DMS79 treated with DMSO at 0.1 percent for 48 hours (cell line): ENCODE measurements at regions not wholly inside any gene's neighbourhood (a gene's known extent, or its start where the extent isn't known, plus 50 kb on each side); places are given as distances from the start of the nearest gene placed in this dataset.
"Not testable (repeated sequence)": the region's sequence is repeated elsewhere in the genome, so short reads cannot be mapped to it uniquely, and the experiment has no call there.

ENCODE experiments used
- DNase-seq: peaks from one replicate; lab custom pipeline; 2025; lab: John Stamatoyannopoulos, UW

DNA sequence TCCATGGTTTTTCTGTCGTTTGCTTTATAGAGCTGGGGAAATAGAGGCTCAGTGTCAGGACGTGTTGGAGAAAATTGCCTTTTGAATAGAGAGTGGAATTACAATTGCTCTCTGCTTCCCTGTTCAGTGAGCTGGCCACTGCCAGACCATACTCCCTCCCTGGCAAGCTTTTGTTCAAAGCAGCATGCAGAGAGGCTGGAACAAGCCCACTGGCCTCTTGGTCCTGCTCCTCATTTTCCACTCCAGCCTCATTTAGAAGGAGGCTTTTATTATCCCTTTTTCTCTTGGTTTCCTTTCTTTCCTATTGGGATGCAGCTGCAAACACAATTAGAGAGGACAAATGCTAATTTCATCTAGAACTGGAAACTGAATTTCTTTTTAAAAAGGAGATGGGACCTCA is 302.2 kb upstream of the PODXL start:
- no peak for DNase-seq

DNA sequence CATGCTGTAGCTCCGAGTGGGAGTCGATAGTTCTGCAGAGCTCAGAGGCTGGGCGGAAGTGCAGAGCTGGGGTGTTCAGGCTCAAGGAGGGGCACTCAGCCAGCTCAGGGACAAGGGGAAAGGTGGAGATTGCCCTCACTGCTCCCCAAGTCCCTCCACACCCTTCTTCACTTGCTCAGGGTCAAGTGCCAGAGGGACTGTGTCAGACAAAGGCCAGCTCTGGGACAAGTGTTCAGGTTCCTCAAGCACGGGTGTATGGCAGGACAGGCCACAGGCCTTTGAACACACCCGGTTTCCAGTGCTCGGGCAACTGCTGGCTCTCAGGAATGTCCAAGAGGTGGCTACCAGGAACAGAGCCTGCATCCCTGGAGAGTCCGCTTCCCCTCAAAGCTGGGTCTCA is 293.0 kb upstream of the PODXL start:
- no peak for DNase-seq

DNA sequence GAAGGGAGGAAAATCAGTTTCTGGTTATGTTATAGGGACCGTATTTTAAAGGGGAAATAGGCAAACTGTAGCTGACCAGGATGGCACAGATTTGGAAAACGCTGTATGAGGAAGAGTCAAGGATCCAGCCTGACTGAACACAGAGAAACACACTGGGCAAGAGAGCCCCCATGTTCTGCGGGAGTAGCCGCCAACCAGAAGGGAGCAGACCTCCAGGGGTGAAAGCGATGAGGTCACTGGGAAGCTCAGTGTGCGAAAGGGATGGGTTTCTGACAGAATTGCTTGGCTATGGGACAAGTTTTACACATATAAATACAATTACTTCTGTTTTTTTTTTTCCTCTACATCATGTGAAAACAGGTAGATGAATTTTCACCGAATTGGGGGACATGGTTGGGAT is 291.6 kb upstream of the PODXL start:
- DNase-seq: no peak

DNA sequence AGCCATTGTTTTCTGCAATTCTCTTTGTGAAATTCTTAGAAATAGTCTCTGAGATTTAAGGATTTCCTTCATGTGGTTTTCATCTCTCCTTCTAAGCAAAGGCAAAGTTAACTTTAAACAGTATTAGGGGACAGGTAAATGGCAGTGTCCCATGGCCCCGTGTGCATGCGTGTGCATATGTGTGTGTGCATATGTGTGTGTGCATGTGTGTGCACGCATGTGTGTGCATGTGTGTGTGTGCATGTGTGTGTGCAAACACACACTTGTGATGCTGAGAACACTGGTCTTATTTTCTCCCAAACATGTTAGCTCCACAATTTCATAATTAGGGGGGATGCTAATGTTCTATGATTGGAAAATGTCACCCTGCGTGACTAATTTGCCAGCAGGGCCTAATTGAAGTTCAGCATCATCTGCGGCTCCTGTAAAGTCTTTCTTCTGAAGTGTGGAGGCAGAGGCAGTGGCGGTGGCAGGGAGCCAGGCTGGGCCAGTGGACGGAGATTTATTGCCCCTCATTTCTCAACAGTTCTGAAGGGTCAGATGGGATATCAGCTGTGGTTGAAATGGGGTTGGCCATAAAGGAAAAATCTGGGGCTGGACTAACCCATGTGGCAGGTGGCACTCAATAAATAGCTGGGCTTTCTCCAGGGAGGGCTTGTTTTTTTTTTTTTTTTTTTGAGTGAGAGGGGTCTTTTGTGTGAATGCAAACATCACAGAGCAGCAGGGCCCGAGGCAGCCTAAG is 289.3 kb upstream of the PODXL start:
- DNase-seq: peak; percentile 80

DNA sequence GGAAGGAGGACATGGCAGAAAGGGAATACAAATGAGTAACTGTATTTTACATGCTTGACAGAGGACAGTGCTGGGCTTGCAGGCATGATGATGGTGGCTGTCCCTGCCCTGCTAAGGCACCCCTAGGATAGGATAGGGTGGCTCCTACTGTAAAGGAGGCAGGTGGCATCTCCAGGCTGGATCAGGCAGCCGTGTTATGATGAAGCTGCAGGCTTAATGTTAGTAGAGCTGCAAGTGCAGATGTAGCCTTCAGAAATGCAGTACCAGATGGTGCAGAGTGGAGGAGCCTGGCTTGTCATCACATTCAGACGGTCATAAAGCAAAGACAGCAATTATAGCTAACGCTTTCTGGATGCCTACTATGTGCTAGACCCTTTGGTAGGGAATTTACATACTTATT is 287.9 kb upstream of the PODXL start:
- no peak for DNase-seq

DNA sequence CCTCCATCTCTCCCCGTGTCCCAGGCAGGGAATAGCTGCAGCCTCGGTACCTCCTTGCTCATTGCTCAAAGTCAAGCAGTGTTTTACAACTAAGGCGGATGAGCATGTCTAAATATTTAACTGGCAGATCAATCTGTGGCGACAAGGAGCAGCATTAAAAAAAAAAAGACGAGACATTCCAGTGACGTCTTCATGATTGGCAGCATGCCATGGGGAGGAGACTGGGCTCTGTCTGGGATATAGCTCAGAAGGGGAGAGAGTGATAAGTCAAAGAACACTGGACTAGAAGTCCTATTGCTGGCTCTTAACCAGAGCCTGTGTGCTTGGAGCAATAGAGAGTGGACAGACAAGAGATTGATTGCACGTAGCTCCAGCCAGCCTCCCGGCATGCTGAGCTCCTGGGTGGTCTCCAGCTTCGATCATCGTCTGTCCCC is 287.5 kb upstream of the PODXL start:
- DNase-seq: no peak

DNA sequence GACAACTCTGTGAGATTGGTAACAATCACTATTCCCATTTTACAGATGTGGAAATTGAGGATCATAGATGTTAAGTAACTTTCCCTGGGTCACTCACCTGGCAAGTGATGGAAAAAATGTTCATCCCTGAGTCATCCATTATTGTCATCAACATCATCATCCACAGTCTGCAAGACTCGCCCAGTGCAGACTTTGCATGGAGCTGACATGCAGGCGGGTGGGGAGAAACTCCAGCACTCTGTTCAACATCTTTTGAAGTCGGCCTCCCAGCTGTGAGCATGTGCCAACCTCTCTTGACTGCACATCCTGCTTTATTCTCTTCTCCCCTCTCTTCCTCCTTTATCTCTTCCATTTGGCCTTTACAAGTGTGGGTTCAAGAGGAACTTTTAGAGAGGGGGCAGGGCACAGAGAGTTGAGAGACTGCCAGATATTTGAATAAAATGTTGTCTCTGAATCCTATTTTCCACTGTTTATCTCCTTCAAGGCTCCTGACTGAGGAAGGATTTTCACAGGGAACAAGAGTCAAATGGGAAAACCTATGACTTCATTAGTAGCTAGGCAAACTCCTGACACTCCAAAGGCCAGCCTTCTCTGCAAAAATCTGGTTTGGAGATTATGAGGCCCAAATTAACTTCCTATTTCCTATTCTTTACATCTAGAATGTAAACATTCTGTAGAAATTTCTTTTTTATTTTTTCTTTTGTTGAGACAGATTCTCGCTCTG is 283.7 kb upstream of the PODXL start:
- no peak for DNase-seq

DNA sequence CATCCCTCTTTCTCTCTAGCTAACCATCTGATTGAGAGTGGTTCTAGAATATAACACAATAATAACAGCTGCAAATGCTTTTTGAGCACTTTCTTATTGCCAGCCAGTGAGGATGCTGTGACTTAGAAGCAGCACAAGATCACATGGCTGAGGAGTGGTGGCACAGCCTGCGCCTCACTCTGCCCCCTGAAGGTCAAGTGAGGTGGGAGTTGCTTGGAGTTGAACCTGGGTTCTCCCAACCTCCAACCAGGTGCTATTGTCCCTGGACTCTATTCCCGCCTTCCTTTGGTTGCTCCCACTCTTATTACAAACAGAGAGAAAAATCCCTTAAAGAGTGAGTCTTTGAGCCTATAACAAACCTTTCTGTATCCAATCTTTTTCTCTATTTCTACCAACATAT is 280.3 kb upstream of the PODXL start:
- peak; percentile 92 for DNase-seq

DNA sequence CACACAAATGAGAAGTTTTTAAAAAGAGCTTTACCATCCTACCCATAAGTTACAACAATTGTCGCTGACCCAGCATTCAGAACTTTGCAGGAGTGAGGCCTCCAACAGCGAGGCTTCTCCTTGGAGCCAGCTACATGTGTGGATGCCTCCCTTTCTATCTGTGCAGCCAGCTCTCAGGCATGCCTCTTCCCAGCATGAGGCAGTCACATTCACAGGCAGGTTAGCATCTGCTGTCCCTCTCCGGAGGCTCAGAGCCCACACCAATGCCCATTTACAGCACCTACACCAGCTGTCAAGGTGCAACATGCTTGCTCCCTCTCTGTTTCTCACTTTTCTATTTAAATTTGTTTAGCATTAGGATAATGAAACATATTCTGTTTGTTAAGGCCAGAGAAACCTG is 278.7 kb upstream of the PODXL start:
- no peak for DNase-seq

DNA sequence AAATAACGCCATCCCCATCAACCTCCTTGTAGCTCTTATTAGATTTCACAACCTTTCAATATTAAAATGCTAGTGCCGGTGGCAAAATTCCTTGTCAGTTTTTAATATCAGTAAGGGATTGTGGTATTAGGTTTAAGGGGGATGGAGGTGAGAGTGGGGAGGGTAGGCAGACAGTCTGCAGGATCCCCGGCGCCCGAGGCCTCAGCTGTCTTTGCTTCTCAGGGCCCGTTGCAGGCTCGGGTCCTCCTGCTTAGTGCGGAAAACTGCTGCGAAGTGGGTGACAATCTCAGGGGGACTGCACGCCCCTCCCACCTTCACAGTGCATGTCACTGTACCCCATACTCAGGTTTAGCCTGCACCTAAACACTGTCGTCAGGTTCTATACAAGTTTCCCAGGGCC is 274.3 kb upstream of the PODXL start:
- DNase-seq: no peak

DNA sequence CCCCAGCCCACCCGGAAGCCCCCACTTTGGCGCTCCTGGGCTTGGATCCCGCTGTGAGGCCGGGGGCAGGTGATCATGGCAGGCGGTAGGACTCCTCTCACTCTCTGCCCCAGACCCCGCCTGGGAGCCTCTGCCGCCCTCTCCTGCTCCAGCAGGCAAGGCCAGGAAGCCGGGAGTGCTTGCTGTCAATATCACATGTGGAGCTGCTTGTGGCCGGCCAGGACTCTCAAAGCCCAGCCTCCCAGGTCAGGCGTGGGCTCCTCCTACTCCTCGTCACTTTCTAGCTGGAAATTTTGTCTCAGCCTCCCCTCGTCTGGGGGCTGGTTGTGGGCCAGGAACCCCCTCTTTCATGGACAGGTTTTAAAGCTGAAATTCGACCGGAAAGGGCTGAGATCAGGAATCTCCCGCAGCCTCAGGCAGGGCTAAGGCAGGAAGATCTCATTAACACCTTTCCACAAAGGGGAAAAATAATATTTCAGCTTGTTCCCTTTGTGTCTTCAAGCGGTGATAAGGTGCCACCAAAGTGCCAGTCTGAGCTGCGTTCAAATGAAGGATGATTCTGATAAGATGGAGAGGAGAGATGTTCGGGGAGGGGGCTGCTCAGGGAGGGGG is 273.6 kb upstream of the PODXL start:
- no peak for DNase-seq

DNA sequence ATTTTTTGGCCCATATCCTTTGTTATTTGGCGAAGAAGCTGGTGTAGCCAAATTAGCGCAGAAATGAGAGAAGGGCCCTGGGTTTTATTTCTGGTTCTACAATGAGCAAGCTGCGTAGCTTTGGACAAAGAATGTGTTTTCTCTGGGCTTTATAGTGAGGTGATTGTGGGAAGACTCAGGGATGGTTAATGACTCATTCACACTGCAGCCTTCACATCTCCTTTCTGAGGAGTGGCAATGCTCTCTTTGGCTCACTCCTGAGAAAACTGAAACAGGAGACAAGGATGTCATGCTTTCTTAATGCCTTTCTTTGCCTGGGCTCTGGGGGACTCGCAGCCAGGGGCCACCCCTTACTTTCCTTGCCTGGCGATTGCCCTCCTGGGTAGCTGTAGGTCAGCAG is 271.0 kb upstream of the PODXL start:
- no peak for DNase-seq

DNA sequence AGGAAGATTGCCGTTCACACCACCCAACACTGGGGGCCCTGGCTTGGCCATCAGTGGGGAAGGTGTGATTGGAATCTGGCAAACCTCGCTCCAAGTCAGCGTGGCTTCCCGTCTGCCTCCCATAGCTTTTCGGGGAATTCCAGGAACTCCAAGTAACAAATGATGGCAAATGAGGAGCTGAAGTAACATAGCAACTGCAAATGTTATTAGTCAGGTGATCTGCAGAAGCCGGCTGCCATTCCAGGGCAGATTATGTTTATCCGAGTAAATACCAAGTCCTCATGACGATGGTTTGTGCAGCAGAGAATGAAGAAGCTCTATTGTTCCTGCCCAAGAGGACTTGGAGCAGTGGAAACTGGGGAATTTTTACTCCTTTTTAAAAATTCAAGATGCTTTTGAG is 270.5 kb upstream of the PODXL start:
- DNase-seq: no peak

DNA sequence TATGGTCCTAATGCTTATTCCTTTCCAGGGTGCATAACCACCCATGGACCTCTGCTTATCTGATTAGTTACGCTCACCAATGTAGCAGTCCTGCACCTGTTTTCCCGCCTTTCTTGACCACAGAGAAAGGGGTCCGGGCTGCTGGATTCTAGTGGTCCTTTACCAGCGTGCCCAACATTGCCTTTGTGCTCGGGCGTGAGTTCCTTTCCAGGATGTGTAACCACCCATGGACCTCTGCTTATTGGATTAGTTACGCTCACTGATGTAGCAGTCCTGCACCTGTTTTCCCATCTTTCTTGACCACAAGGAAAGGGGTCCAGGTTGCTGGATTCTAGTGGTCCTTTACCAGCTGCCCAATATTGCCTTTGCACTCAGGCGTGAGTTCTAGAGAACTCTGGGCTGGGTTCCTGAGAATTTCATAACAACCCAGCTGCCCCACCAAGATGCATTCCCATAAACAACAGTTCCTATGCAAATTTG is 267.6 kb upstream of the PODXL start:
- peak; percentile 65 for DNase-seq

DNA sequence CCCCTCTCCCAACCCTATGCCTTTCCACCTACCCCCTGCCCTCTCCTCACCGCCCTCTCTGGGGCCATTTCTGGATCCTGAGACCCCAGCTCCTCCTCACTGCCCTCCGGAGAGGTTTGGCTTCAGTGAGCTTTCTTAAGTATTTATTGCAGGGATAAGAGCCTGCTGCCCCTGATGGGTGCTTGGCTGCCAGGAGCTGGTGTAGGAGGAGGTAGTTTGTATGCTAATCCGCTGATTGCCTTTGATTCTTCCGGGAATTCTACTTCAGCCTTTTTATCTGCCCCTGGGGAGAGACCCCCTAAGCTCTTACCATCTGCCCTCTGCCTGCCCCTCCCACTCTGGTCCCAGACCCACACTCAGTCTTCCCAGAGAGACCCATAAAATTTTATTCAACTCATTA is 263.5 kb upstream of the PODXL start:
- DNase-seq: no peak

DNA sequence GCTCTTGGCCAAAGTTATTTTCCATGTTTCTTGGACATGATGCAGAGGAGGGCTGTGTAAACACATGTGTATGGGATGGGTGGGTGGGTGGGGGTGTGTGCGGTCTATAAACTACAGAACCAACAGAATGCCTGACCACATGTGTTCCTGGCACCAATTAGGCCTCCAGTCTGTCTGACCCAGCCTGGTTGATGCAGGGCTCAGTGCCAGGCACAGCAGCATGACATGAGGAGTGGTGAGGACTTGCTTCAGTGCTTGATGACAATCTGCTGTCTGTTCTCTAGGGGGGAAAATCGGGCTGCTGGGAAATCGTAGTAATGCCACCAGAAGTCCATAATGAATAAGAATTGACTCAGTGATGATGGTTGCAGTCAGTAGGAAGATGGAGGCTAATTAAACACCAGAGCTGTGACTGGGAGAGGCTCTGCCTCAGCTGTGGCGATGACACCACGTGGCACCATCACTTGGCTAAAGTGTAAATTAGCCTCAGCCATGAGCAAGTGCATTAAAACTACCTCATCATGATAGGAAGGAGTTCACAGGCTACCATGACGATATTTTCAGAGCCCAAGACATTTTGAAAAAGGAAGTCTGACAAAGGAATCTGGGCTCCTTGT is 260.1 kb upstream of the PODXL start:
- DNase-seq: no peak

DNA sequence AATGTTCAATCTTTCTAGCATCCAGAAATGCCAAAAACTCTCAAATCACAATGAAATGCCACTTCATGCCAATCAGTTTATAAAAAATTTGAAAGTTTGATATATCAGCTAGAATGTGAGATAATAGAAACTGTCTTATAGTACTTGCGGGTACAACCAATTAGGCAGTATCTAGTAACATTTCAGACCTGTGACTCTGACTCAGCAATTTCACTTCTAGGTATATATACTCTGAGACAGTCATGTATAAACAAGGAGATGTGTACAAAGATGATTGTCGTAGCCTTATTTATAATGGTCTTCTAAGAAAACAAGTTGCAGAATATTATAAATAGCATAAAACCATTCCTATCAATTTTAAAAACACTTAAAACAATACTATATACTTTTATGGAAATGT is 252.3 kb upstream of the PODXL start:
- no peak for DNase-seq

DNA sequence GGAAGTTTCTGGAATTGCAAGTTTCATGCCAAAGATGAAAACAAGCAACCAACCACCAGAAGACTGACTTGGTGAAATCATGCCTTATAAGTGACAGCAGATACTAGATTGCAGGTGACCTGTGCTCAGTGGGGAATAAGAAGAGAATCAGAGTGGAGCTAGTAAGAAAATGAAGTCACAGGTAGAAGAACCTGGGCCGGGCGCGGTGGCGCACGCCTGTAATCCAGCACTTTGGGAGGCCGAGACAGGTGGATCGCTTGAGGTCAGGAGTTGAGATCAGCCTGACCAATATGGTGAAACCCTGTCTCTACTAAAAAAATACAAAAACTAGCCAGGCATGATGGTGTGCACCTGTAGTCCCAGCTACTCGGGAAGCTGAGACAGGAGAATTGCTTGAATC is 251.7 kb upstream of the PODXL start:
- DNase-seq: not testable (repeated sequence)

DNA sequence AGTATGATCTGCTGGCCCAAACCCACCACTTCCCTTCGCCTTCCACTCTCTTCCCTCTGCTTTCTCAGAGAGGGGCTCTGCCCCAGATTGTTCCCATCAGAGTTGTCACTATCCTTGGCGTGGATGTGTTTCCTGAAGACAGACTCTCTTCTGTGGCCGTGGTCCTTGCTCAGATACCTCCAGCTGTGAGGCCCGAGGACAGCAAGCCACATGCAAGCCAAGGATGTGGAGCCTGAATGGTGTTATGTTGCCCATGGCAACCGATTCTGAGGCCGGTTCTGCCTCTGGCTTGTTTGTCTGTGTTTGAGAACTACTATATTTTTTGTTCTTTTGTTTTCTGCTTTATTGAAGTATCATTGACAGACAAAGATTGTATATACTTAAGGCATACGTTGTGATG is 247.4 kb upstream of the PODXL start:
- no peak for DNase-seq

DNA sequence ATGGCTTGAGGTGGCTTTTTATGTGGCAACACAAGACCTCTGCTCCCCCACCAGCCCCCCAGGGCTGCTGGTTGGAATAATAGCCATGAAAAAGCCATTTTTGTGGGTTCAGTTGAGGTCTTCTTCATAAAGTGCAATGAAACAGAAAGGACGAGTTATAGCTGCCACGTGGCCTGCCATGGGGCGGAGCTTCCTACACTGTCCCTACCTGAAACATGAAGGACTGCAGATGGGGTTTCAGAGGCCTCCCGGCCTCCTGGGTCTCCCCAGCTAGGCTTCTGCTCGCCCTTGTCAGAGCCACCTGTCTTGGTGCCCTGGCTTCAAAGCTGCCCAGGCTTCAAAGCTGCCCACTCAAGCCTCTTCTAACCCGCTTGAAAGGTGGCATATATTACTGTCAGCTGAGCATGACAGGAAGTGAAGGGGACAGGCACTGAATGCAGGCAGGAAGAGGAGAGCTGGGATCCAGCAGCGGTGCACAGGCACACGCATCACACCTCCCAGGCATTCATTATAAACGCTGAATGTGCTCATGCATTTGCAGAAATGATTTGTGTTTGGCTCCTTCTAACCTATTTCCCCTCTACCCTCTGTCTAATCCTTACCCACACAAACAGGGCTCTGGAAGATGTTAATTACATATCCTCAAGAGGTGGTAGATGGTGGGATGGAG is 245.9 kb upstream of the PODXL start:
- DNase-seq: peak; percentile 2

DNA sequence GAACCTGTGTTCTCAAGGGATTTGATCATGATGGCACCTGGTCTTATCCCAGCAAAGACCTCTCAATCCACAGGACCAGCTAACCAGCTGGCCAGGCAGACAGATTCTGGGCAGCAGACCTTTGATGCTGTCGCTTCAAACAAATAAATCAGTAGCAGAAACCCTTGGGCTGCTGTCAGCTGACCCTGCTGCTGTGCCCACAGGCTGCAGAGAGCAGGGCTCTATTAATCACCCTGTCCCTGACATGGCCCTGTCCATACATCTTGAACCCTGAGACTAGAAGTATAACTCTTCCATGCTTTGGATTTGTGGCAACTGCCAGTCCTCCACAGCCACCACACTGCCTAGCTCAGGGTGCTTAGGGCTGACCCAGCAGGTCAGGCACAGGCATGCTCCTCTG is 244.1 kb upstream of the PODXL start:
- no peak for DNase-seq

DNA sequence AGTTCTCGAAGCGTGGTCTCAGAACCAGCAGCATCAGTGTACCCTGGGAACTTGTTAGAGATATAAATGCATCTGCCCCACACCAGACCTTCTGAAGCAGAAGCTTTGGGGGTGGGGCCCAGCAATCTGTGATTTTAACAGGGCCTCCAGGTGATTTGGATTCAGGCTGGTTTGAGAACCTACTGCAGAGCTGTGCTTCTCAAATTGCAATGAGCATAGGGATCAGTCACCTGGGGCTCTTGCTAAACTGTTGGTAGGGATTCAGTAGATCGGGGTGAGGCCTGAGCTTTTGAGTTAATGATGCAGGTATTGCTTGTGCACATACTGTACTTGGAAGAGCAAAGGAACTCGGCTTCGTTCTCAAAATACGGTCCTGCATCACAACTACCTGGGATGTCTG is 243.6 kb upstream of the PODXL start:
- DNase-seq: no peak
